H1 (cell line): ENCODE measurements at regions not wholly inside any gene's neighbourhood (a gene's known extent, or its start where the extent isn't known, plus 50 kb on each side); places are given as distances from the start of the nearest gene placed in this dataset.

Source experiments
- CTCF ChIA-PET: fragments of 300-600 bp; sonication (Branson Sonifier 250); formaldehyde crosslinking; loops from one replicate; lab custom pipeline; 2021; ENCODE audit not compliant: partially characterized antibody; lab: Charles Lee
- POLR2A ChIA-PET: fragments of 300-600 bp; sonication (Branson Sonifier 250); formaldehyde crosslinking; loops from one replicate; lab custom pipeline; 2021; ENCODE audit warnings: inconsistent platforms; ENCODE audit not compliant: partially characterized antibody; lab: Charles Lee
- DNase-seq, 2 experiments: peaks; one replicate each; pipeline versions ENCODE4 v3.0.0 to v3.0.0-alpha.2; 2010 to 2022; ENCODE audit warnings: low spot score in 2 of 2, low read depth in 1 of 2, mixed read lengths in 1 of 2
- FAIRE-seq: peaks from 2 replicates; lab custom pipeline; 2011; peaks lifted over from hg19 to GRCh38; lab: Jason Lieb, UNC
- H2AFZ ChIP-seq: 2 replicates; pipeline ENCODE4 v1.8.1; 2012; ENCODE audit warnings: low read length, inconsistent platforms
- H2AK5ac ChIP-seq: 2 replicates; pipeline ENCODE4 v1.6.1; 2013; ENCODE audit warnings: low read depth, low read length
- H2BK120ac ChIP-seq: replicated peaks from 2 replicates; pipeline ENCODE3; 2013; ENCODE audit warnings: low read depth, low read length, inconsistent platforms
- H2BK12ac ChIP-seq: 2 replicates; pipeline ENCODE4 v1.6.1; 2013; ENCODE audit warnings: low read depth, low read length
- H2BK15ac ChIP-seq: 2 replicates; pipeline ENCODE4 v1.6.1; 2013; ENCODE audit warnings: low read length
- H2BK20ac ChIP-seq: 2 replicates; pipeline ENCODE4 v1.6.1; 2013; ENCODE audit warnings: low read length
- H2BK5ac ChIP-seq: 2 replicates; pipeline ENCODE4 v1.6.1; 2013; ENCODE audit warnings: low read depth, low read length
- H3K14ac ChIP-seq: 2 replicates; pipeline ENCODE4 v1.6.1; 2013; ENCODE audit warnings: inconsistent platforms; ENCODE audit not compliant: insufficient read length
- H3K18ac ChIP-seq: 2 replicates; pipeline ENCODE4 v1.6.1; 2013; ENCODE audit warnings: low read length; ENCODE audit errors: extremely low read depth
- H3K23ac ChIP-seq: 2 replicates; pipeline ENCODE4 v1.6.1; 2013; ENCODE audit warnings: inconsistent platforms; ENCODE audit not compliant: insufficient read length
- H3K23me2 ChIP-seq: 2 replicates; pipeline ENCODE4 v1.6.1; 2013; ENCODE audit warnings: low read depth, low read length
- H3K27ac ChIP-seq: 2 replicates; pipeline ENCODE4 v1.6.1; 2011; ENCODE audit warnings: low read depth, low read length, inconsistent platforms
- H3K27me3 ChIP-seq, 4 experiments: replicated peaks in 1 of 4; 1 replicate in 1 of 4; 2 replicates in 3 of 4; pipeline versions ENCODE4 v1.6.1 to v1.8.1; 2011 to 2013; ENCODE audit warnings: low read length in 3 of 4, mild to moderate bottlenecking in 3 of 4, inconsistent platforms in 2 of 4, mixed read lengths in 2 of 4, moderate library complexity in 1 of 4; ENCODE audit not compliant: control insufficient read depth in 3 of 4, insufficient read depth in 3 of 4; ENCODE audit errors: extremely low read depth in 1 of 4
- H3K36me3 ChIP-seq, 4 experiments: 2 replicates each; pipeline versions ENCODE4 v1.6.1 to v1.8.1; 2011 to 2013; ENCODE audit warnings: mild to moderate bottlenecking in 4 of 4, low read length in 3 of 4, moderate library complexity in 2 of 4, control low read depth in 1 of 4, inconsistent platforms in 1 of 4; ENCODE audit not compliant: insufficient read depth in 4 of 4, control insufficient read depth in 2 of 4
- H3K4ac ChIP-seq: replicated peaks from 2 replicates; pipeline ENCODE3; 2013; ENCODE audit warnings: low read length, low read depth, mixed read lengths, inconsistent platforms; ENCODE audit not compliant: insufficient read length
- H3K4me1 ChIP-seq, 4 experiments: replicated peaks in 1 of 4; 1 replicate in 1 of 4; 2 replicates in 3 of 4; pipeline versions ENCODE4 v1.6.1 to v1.8.1; 2011 to 2013; ENCODE audit warnings: low read length in 3 of 4, inconsistent platforms in 2 of 4, mixed read lengths in 1 of 4; ENCODE audit not compliant: insufficient read depth in 4 of 4, control insufficient read depth in 3 of 4
- H3K4me2 ChIP-seq, 2 experiments: 2 replicates each; pipeline versions ENCODE4 v1.6.1 to v1.8.1; 2011 to 2013; ENCODE audit warnings: low read depth in 2 of 2, low read length in 2 of 2, control low read depth in 1 of 2, inconsistent platforms in 1 of 2, mild to moderate bottlenecking in 1 of 2; ENCODE audit not compliant: insufficient read depth in 1 of 2
- H3K4me3 ChIP-seq, 4 experiments: fragments of 200-600, 300-600 bp in 1 of 4; sonication (generic), shearing (Covaris generic), sonication (Bioruptor Twin) in 1 of 4; 2 replicates each; pipeline versions ENCODE4 v1.5.1 to v1.8.1; 2011 to 2016; ENCODE audit warnings: low read length in 4 of 4, low read depth in 3 of 4, control low read depth in 2 of 4, inconsistent platforms in 2 of 4, mild to moderate bottlenecking in 2 of 4, mixed read lengths in 1 of 4, moderate library complexity in 1 of 4; ENCODE audit not compliant: insufficient read depth in 2 of 4; ENCODE audit errors: extremely low read depth in 1 of 4
- H3K56ac ChIP-seq: replicated peaks from 2 replicates; pipeline ENCODE3; 2013; ENCODE audit warnings: low read depth, mild to moderate bottlenecking, mixed read lengths, low read length, inconsistent platforms; ENCODE audit not compliant: insufficient read length
- H3K79me1 ChIP-seq: 2 replicates; pipeline ENCODE4 v1.6.1; 2013; ENCODE audit warnings: low read depth, low read length, control low read depth
- H3K79me2 ChIP-seq, 2 experiments: 2 replicates each; pipeline versions ENCODE4 v1.6.1 to v1.8.1; 2012 to 2013; ENCODE audit warnings: low read length in 2 of 2, mild to moderate bottlenecking in 2 of 2, inconsistent platforms in 1 of 2; ENCODE audit not compliant: insufficient read depth in 2 of 2, control insufficient read depth in 1 of 2
- H3K9ac ChIP-seq, 4 experiments: replicated peaks in 1 of 4; 1 replicate in 1 of 4; 2 replicates in 3 of 4; pipeline versions ENCODE4 v1.6.1 to v1.8.1; 2011 to 2013; ENCODE audit warnings: low read depth in 3 of 4, low read length in 3 of 4, control low read depth in 2 of 4, mild to moderate bottlenecking in 2 of 4, moderate library complexity in 2 of 4, inconsistent platforms in 1 of 4; ENCODE audit errors: extremely low read depth in 1 of 4
- H3K9me3 ChIP-seq, 2 experiments: 2 replicates each; pipeline versions ENCODE4 v1.6.1 to v1.8.1; 2012 to 2013; ENCODE audit warnings: mild to moderate bottlenecking in 2 of 2, moderate library complexity in 2 of 2, control low read depth in 1 of 2, inconsistent platforms in 1 of 2, low read depth in 1 of 2, low read length in 1 of 2, mixed read lengths in 1 of 2; ENCODE audit not compliant: insufficient read depth in 2 of 2
- H4K20me1 ChIP-seq, 2 experiments: replicated peaks in 1 of 2; 2 replicates each; pipeline versions ENCODE3 to v1.8.1; 2011 to 2013; ENCODE audit warnings: inconsistent platforms in 2 of 2, low read length in 2 of 2, mild to moderate bottlenecking in 1 of 2; ENCODE audit not compliant: insufficient read depth in 2 of 2, control insufficient read depth in 1 of 2
- H4K5ac ChIP-seq: 2 replicates; pipeline ENCODE4 v1.6.1; 2013; ENCODE audit warnings: low read length, low read depth, mixed read lengths, inconsistent platforms; ENCODE audit not compliant: insufficient read length
- H4K8ac ChIP-seq: 2 replicates; pipeline ENCODE4 v1.8.0; 2013; ENCODE audit warnings: mild to moderate bottlenecking, moderate library complexity, low read length, inconsistent platforms; ENCODE audit not compliant: insufficient read depth; ENCODE audit errors: extremely low read depth
- H4K91ac ChIP-seq: replicated peaks from 2 replicates; pipeline ENCODE3; 2013; ENCODE audit warnings: low read length, mixed read lengths, inconsistent platforms; ENCODE audit not compliant: insufficient read length
- CBX8 ChIP-seq: fragments of 300-800, 300-1000 bp; sonication (generic); IDR thresholded peaks from 2 replicates; pipeline ENCODE4 v1.7.1; 2016; ENCODE audit warnings: low read depth, low read length, borderline replicate concordance
- CREB1 ChIP-seq: IDR thresholded peaks from 2 replicates; pipeline ENCODE4 v1.6.1; 2012; ENCODE audit warnings: inconsistent platforms
- CTBP2 ChIP-seq: IDR thresholded peaks from 2 replicates; pipeline ENCODE4 v1.7.0; 2011; ENCODE audit warnings: borderline replicate concordance, mild to moderate bottlenecking, moderate library complexity, mixed read lengths, low read length; ENCODE audit not compliant: insufficient read depth, insufficient read length
- POLR2AphosphoS5 ChIP-seq: IDR thresholded peaks from 2 replicates; pipeline ENCODE4 v1.6.1; 2011; ENCODE audit warnings: low read depth, low read length
- TAF7 ChIP-seq: optimal IDR thresholded peaks from 2 replicates; pipeline ENCODE3; 2011; ENCODE audit warnings: low read depth, mild to moderate bottlenecking, inconsistent platforms, low read length, moderate library complexity, borderline replicate concordance
- TEAD4 ChIP-seq: IDR thresholded peaks from 2 replicates; pipeline ENCODE4 v1.6.1; 2012; ENCODE audit warnings: low read depth, low read length, inconsistent platforms, mixed read lengths
- WGBS, 2 experiments: shearing (Covaris generic) in 1 of 2; methylation state at CpG; one replicate each; pipeline versions ENCODE4 v1.1.6 to v1.1.7; 2013 to 2015; ENCODE audit warnings: low lambda C conversion rate in 2 of 2, mixed read lengths in 2 of 2, inconsistent platforms in 1 of 2, low coverage in 1 of 2, missing lambda C conversion rate in 1 of 2; ENCODE audit not compliant: insufficient replicate concordance in 2 of 2, insufficient coverage in 1 of 2, insufficient read length in 1 of 2; ENCODE audit errors: extremely low coverage in 1 of 2, missing lambda C conversion rate in 1 of 2; 5-methylcytosine and 5-hydroxymethylcytosine counted together

GRCh38 chrX:7714351-7714750, 128.6 kb upstream of the VCX start:
- Histone ChIP-seq H3K9ac (no peak overlapping the region), H4K8ac (no peak overlapping the region), H3K23ac (no peak overlapping the region), H3K4me1 (no peaks in the 10 kb centered on the region), H2AK5ac (no peak overlapping the region), H3K36me3 (no peaks in the 10 kb centered on the region), H3K4me3 (no peak overlapping the region), H3K27ac (no peak overlapping the region), H3K27me3 (no peaks in the 10 kb centered on the region), H4K5ac (no peak overlapping the region), H2AFZ (no peak overlapping the region), H3K9me3 (no peaks in the 10 kb centered on the region), H2BK12ac (no peak overlapping the region), H3K23me2 (no peaks in the 10 kb centered on the region), H3K4ac (no peak overlapping the region), H3K18ac (no peak overlapping the region), H3K14ac (no peak overlapping the region), H3K4me2 (no peak overlapping the region), H3K56ac (no peak overlapping the region), H4K20me1 (no peaks in the 10 kb centered on the region), H2BK15ac (no peak overlapping the region), H3K79me1 (no peaks in the 10 kb centered on the region), H4K91ac (no peak overlapping the region), H2BK120ac (no peak overlapping the region), H3K79me2 (no peaks in the 10 kb centered on the region), H2BK20ac (no peak overlapping the region), H2BK5ac (no peak overlapping the region)
- ChIA-PET CTCF (interaction anchor here (0.6 kb wide), 1 partner anchor 164 kb away, joined by 3 read pairs; no protein-coding TSS in a partner anchor), POLR2A (no interaction called here)
- no peak for DNase-seq
- TF ChIP-seq CREB1, result no peak
- TF ChIP-seq CBX8, result no peak
- no peak for TF ChIP-seq TAF7
- TF ChIP-seq POLR2AphosphoS5, result no peak
- no peak for TF ChIP-seq TEAD4
- TF ChIP-seq CTBP2, result no peak
- WGBS, 2 experiments, result 32% methylated on average over 2 of the region's 2 CpGs; no CpG with 5 or more reads in 1 of the 2 experiments
- FAIRE-seq, result no peak
